ENCODE measurements at regions not wholly inside any gene's neighbourhood (a gene's known extent, or its start where the extent isn't known, plus 50 kb on each side); places are given as distances from the start of the nearest gene placed in this dataset.

DNA sequence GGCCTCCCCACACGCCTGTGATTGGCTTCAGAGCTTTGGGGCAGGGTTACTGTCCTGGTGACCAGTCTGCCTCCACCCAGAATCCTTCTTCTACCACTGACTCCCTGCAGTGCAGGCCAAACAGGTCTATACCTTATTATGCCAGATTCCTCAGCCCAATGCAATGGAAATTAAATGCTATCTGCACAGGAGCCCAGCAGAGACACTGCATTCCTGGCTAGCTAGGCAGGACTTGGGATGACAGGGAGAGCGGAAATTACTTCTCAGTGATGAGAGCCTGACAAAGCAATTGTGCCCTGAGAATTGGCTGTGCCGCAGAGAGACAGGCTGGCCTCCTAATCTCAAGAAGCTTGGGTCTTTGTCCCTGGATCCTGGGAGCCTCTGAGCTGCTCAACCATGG is 143.8 kb upstream of the NCAM1 start:
- DNase-seq (ENCODE audit: low spot score), result no peak

DNA sequence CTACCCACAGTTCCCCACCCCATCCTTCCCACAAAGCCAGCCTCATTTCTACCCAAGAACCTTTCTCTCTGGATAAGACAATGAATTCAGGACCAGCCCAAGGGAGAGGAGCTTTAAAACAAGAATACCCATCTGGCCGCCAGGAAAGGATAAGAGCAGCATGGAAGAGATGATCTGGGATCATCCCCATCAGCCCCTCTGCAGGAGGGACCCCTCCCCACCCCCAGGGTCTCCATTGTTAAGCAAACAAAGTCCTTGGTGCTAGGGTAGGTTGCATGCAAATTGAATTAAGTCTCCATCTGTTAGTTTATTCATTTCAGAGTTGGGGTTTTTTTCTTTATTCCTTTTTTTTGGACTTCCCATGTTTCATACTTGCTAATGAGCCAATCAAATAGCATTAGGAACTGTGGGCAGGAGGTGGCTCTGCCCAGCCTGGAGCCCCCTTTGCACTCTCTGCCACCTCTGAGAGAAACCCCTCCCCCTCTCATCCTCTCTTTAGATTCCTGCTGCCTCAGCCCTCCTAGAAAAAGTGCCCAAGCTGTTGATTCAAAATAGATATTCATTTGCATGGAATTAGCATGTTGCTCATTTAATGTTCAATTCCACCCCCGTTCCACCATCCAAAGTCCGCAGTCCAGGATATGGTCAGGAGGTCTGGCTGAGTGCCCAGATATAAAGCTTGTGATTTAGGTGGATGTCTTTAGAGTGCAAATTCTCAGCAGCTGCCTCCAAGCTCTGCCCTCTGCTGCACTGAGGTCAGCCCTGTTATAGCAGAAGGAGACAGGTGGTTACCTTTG is 138.5 kb upstream of the NCAM1 start:
- DNase-seq (ENCODE audit: low spot score), result no peak

GRCh38 chr11:112826026-112826425 is 135.2 kb upstream of the NCAM1 start:
- DNase-seq (ENCODE audit: low spot score), result no peak

GRCh38 chr11:112826788-112827187 is 134.4 kb upstream of the NCAM1 start:
- no peak for DNase-seq (ENCODE audit: low spot score)

DNA sequence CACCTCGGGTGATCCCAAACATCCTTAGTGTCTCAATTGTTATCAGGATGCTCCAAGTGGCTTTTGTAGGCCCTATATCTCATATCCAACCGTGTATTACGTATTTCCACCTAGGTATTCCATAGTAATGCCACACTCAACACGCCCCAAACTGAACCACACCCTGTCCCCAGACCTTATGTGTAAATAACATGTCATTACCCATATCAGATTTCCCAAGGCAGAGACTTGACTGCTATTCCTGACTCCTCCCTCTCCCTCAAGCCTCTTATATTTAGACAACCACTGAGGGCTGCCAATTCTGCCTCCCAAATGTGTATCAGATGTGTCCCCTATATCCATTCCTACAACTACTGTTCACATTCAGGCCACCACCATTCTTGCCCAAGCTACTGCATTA is 132.8 kb upstream of the NCAM1 start:
- DNase-seq (ENCODE audit: low spot score), result no peak

DNA sequence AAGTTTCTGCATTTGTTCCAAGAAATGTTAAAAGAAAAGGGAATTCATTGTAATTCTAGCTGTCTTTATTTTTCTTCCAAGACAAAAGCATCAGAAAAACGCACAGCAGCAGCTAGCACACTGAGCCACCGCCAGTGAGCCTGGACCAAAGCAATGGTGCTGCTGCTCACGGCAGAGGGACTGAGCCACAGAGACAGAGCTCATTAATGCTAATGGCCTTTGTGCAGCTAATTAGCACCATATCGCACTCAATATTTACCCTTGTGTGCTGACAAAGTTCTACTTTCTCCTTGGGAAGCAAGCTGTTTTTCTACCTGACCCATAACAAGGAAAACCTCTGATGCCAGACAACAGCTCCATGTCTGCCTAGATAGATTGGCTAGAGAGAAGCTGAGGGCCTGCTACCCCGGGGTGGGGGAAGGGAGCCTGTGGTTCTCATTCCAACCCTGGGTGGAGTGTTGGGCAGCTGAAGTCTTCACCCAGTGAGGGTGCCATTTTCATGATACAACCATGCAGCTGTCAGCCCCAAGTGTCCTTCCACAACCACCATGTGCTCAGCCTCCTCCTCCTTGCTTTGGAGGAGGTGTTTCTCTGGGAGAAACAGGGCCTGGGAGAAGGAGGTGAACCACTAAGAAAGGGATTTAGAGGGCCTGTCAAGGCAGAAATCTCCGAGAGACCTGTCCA is 131.1 kb upstream of the NCAM1 start:
- DNase-seq (ENCODE audit: low spot score), result no peak

- no peak for DNase-seq (ENCODE audit: low spot score)
Measured at GRCh38 chr11:112831041-112831440, 130.2 kb upstream of the NCAM1 start.

DNA sequence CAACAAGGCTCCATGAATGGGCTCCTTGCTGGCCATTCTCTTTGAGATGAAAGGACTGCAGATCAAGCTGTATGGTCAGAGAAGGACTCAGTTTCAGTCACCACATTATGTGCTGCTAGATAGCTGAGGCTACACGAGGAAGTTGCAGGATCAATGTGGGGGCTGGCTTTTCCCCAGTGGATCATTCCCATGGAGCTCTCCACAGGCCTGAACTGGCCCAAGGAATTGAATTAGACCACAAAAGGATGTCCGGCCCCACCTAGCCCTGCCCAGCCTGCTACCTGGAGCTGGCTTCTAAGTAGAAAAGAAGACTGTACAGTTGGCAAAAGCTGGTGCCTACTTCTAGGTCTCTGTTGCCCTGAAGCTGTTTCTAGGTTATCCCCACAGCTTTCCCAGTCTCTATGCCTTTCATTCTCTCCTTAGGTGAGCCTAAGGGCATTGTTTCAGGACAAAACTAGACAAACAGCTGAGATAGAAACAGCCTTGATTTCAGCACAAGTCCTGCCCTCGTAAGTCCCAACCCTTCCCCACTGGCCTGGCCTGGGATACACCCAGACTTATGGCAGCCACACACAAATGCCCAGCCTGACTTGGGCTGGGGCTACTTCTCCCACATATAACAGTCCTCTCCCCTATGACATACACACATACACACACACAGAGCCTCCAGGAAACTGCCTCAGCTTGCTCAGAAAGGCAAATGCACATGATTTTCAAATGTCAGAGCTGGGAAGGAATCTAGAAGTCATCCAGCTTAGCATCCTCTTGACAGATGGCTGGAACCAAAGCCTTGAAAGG is 129.1 kb upstream of the NCAM1 start:
- DNase-seq (ENCODE audit: low spot score), result no peak

- no peak for DNase-seq (ENCODE audit: low spot score)
Measured at GRCh38 chr11:112834277-112834755, 126.9 kb upstream of the NCAM1 start.

DNA sequence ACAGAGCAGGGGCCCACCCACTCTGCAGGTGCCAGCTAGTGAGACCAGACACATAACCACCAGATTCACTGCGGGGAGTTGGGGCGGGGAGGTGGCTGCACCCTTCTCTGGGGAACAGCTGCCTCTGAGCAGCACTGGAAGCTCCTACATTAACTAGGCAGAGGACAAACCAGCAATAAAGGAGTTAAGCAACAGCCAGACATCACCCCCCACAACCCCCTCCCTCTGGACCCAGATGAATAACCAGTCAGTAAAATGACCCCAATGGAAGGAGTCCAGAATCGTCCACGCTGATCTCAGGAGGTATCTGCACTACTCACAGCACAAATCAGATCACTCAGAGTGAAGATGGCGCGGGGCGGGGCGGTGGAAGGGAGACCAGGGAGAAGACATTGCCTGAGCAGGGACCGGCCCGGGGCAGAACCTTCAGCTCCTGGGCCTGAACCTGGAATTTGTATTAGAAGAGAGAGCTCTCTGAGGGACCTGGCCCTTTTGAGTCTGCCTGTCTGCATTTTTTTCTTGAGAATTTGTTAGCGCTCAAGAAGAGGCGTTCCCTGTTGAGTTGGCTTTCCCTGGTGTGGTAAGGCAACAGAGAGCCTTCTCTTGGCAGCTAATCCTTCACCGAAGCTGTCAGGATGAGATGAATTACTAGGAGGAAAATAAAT is 125.5 kb upstream of the NCAM1 start:
- no peak for DNase-seq (ENCODE audit: low spot score)

DNA sequence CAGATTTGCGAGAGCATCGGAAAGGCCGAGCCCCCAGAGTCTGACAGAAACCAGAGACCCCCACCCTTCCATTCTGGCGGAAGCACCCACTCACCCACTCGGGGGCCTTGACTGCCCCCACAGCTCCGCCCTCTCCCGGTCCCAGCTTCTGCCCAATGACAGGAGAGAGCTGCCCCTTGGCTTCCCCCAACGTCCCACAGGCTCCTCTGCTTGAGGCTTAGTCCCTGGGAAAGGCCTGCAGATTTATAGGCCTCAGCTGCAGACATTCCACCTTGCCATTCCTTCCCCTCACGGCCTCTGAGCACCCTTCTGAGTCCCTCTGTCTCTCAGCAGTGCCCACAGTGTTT is 125.0 kb upstream of the NCAM1 start:
- no peak for DNase-seq (ENCODE audit: low spot score)

DNA sequence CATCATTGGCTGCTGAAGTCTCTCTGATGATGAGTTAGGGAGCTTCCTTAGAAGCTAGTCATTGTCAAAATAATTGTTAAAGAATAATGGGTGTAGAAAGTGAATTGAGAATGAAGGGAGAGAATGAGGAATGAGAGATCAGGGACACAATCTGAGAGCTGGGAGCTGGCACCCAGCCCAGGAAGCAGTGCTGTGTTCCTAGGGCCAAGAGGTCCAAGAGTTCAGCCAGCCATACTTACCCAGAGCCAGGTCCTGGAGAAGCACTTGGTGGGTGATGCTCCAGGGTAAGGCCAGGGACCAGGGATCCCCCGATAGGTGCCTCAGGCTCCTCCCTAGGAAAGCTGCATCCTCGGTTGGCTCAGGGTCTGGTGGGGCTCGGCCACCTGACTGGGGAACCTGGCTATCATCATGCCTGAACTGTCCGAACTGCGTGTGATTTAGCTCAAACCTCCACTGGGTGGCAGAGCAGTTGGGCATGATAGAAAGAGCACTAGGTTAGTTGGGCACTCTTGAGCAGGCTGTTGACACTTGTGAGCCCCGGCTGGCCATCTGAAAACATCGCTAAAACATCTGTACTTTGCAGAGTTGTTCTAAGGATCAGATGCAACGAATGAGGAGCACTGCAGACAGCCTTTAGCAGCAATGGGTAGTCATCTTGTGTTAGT is 123.9 kb upstream of the NCAM1 start:
- DNase-seq (ENCODE audit: low spot score), result no peak

- no peak for DNase-seq (ENCODE audit: low spot score)
Measured at GRCh38 chr11:112839051-112839450, 122.2 kb upstream of the NCAM1 start.

DNA sequence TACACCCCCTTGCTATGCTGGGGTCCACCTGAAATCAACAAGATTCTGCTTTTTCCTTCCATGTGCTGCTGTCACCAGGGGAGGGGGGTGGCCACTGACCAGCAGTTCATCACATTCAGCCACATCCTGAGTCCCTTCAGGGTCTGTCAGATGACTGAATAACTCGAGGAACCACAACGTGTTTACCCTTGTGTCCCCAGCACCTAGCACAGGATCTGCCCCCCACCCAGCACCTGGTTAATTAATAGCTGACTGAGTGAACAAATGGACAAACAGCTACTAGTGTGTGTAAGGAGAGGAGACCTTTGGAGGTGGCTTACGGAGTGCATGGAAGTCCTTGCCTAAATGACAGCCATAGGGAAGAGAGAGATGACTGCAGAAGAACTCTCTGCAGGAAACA is 119.5 kb upstream of the NCAM1 start:
- DNase-seq (ENCODE audit: low spot score), result no peak

DNA sequence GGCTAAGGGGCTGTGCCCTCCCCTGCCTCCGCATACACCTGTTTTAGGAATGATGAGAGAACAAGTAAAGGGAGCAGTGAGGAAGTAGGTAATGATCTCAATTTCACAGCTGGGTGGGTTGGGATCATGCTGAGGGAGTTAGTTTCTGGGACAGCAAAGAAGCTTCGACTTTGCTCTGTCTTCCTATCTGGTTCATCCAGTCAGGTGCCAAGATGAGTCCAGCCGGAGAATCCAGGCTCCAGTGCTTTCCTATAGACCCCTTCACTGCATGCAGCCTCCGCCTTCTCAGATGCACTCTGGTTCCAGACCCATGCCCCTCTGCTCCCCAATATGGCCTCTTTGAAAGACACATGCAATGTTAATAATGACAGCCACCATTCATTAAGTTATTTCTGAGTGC is 119.1 kb upstream of the NCAM1 start:
- DNase-seq (ENCODE audit: low spot score), result no peak

GRCh38 chr11:112844517-112844916 is 116.7 kb upstream of the NCAM1 start:
- DNase-seq (ENCODE audit: low spot score), result no peak

GRCh38 chr11:112847568-112847967 is 113.7 kb upstream of the NCAM1 start:
- DNase-seq (ENCODE audit: low spot score), result no peak

DNA sequence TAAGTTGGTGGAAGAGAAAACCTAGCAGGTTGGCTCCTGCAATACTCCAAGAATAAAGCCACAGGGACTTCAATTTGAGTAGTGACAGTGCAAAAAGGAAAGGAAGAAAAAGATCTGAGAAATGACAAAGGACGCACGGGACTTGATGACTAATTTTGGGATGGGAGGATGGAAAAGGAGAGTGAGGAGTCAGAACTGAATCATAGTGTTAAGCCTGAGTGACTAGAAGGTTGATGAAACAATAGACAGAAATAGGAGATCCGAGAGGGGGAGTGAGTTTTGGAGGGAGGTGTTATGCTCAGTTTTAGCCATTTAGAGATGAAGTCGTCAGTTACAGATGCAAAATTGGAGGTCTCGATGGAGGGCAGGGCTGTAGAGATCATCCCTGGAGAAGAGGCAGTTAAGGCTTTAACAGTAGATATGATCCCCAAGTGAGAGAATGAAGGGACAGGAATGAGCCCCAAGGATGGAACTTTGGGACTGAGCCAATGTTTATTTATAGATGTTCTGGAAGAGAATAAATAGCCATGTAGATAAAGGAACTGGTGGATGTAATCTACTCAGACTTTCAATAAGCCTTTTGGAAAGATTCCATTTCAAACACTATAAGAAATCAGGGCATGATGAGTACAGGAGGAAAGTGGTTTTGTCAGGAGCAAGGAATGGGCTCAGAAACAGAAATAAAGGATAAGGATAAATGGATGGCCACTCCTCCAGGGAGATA is 108.9 kb upstream of the NCAM1 start:
- DNase-seq (ENCODE audit: low spot score), result no peak

DNA sequence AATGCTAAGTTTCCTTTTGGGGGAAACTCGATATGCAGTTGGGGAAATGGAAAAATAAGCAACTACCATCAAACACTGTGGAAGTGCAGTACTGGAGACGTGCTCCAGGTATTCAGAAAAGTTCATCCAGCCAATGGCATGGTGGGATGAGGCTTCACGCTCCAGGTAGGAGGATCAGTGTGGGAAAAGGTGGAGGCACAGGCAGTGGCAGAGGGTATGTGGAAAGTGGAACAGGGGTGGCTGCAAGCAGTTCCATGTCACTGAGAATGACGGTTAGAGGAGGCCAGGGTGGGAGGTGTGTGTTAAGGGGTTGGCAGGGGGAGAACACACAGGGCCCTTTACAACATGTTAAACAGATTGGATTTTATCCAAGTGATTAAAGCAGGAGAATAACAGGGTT is 105.1 kb upstream of the NCAM1 start:
- no peak for DNase-seq (ENCODE audit: low spot score)

- no peak for DNase-seq (ENCODE audit: low spot score)
Measured at GRCh38 chr11:112856591-112856990, 104.6 kb upstream of the NCAM1 start.

Measured in left forelimb (tissue), 1 donor.